ENCODE measurements at regions not wholly inside any gene's neighbourhood (a gene's known extent, or its start where the extent isn't known, plus 50 kb on each side); places are given as distances from the start of the nearest gene placed in this dataset.

GRCh38 chr14:104443391-104444158 is 136.0 kb upstream of the C14orf180 start:
- DNase-seq: no peak

- no peak for DNase-seq
These were observed 135.2 kb upstream of the C14orf180 start for GRCh38 chr14:104444159-104445030.

DNA sequence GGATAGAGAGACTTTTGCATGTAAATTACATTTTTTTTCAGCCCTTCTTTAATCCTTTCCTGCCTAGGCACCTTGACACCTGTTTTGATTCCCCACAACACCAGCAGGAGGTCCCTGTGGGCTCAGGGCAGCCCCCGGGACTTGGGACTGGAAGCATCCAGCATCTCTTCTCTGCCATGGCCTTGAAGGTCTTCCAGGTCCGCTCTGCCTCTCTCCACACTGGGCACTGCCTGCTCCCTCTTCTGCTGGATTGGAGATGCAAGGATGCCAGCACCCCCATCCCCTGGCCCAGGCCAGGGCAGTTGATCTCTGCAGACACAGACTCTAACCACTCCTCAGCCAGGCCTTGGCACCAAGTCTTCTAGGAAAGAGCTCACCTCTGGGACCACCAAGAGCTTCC is 134.5 kb upstream of the C14orf180 start:
- DNase-seq: no peak

GRCh38 chr14:104445832-104446381 is 133.7 kb upstream of the C14orf180 start:
- no peak for DNase-seq

DNA sequence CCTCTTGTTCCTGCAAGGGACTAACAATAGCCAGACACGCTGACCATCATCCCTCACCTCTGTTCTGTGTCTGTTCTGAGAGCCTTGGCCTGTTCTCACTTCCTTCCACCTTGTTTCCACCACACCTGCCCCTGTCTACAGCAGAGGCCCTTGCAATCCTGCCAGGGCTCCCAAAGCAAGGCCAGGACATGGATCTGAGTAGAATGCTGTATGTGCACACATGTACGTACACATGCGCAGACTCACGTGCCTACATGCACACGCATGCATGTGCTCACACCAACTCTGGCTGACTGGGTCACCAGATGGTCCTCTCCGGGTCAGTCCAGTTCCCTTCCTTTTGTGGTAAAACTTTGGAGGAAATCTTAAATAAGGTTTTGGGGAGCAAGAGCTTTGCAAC is 133.0 kb upstream of the C14orf180 start:
- no peak for DNase-seq

DNA sequence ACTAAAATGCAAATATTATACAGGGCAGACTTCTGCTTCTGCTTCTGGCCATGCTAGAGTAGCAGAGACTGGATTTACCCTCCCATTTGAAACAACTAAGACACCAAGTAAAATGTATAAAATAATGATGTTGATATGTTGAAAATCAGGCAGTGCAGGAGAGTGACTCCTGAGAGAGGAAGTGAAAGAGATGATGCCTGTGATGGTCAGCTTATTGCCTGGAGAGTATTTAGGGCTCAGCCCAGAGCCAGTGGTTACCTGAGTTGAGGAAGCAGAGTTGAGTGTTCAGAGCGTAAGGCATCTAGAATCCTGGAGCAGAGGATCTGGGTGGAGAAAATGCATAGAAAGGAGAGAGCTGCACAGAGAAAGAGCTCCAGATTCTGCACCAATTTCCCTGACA is 131.8 kb upstream of the C14orf180 start:
- DNase-seq: no peak

DNA sequence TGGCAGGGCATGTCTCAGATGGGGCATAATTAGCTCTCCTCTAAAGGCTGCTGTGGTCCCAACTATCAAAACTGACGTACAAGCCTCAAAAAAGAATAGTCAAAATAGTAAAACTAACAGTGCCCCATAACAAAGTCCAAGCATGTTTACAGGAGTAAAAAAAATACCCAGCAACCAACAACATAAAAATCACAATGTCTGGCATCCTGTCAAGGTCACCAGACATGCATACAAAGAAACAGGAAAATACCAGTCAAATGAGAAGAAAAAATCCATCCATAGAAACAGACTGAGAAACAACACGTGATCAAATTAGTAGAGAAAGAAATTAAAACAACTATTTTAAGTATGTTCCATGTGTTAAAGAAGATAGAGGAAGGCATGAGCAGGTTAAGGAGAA is 131.2 kb upstream of the C14orf180 start:
- DNase-seq: no peak

GRCh38 chr14:104448721-104449120 is 130.8 kb upstream of the C14orf180 start:
- DNase-seq: no peak

DNA sequence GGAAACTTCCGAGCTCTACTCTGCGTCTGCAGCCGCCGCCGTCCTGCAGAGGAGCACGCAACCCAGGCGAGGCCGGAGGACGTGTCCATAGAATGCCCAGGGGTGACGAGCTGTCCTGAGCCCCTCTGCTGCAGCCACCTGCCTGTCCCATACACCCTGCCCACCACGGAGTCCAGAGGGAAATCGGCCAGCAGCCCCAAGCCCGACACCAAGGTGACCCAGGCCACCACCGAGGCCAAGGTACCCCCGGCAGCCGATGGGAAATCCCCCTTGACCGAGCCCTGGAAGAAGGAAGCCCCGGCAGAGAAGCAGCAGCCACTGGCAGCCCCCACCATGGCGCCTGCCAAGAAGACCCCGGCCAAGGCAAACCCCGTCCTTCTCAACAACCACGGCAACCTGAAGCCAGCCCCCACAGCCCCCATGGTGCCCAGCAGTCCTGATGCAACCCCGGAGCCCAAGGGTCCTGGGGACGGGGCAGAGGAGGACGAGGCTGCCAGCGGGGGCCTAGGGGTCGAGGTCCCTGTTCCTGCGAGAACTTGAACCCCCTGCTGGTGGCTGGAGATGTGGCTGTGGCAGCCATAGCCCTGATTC is 128.7 kb upstream of the C14orf180 start:
- DNase-seq: no peak

- DNase-seq: no peak
These were observed 128.1 kb upstream of the C14orf180 start for GRCh38 chr14:104451474-104451873.

GRCh38 chr14:104458845-104459244 is 120.7 kb upstream of the C14orf180 start:
- no peak for DNase-seq

DNA sequence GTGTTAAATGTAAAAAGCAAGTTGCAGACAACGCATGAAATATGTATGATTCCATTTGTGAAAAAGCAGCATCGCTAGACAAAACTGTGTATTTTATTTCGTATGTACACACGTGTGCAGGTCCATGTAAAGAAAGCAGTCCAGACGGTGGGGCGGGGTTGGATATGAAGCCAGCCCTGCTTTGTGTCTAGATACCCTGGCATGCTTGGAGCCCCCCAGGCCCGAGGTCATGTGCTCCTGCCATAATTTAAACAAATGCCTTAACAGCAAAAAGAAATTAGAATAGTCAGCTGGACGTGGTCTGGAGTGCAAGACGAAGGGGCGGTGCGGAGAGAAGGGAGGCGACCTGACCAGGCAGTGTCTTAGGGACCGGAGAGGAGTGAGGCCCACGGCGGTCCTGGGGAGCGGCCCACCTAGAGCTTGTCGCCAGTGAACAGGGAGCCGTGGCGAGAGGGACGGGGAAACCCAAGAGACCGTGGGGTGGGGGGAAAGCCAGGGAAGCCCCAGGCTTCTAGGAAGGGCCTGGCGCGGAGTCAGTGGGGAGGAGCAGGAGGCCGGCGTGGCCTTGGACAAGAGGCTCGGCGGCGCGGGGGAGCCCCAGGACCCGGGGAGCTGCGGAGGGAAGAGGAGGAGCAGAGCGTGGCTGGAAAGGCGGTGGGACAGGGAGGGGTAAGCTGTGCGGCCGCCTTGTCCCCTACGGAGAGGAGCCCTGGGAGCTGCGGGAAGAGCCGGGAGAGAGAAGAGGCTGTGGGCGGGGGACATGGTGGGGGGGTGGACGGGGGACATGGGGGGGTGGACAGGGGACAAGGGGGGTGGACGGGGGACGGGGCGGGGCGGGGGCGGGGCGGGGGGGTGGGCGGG is 118.5 kb upstream of the C14orf180 start:
- no peak for DNase-seq

DNA sequence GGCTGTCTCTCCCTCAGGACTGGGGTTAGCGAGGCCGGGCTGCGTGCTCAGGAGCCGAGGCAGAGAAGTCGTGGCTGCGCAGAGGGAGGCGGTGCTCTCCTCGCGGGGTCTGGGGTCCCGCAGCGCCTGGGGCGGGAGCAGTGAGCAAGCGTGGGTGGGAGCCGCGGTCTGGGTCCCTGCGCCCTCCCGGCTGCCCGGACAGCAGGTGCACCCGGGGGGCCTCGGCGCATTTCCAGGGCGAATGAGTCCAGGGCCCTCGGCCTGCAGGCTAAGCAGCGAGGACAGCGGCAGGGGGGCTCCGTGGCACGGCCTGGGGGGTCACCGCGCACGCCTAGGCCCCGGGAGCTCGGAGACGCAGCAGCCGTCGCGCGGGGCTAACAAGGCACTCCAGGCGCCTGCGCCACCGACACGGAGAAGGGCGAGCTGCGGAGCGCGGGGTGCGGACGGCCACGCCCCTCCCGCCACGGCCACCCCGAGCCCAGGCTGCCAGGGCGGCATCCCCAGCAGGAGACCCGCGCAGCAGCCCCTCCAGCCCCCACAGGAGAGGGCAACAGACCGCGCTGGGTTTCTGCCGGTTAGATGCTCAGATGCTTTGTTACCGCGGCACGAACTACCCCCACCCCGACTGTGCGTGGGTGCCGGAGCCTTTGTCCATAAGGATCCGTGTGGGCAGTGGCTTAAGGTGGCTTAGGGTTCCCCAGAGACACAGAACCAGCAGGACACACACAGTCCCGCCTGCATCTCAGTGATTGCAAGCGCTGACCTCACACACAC is 117.7 kb upstream of the C14orf180 start:
- no peak for DNase-seq

DNA sequence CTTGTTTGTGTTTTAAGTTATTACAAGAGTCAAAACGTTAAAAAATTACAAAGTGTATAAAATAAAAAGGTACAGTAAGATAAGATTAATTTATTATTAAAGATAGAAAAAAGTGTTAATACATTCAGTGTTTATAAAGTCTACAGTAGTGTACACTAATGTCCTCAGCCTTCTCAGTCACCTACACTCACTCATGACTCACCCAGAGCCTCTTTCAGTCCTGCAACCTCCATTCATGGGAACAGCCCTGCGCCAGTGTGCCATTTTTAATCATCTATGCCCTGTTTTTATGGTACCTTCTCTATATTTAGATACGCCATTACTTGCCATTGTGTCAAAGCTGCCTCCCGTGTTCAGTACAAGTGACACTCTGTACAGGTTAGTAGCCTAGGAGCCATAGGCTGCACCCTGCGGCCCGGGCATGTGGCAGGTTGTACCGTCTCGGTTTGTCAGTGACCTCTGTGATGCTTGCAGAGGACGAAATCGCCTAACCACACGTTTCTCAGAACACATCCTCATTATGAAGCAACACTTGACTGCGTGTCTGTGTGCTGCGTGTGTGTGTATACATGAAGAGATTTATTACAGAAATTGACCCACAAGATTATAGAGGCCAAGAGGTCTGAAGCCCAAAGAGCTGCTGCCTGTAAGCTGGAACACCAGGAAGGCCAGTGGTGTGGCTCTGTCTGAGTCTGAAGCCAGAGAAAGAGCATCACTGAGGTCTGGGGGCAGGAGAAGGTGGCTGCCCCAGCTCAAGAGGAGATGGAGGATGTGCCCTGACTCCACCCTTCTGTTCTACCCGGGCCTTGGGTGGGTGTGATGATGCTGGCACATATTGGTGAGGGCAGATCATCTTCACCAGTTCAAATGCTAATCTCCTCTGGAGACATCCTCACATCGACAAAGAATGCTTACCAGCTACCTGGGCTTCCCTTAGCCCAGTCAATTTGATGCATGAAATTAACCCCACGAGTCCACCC is 116.6 kb upstream of the C14orf180 start:
- no peak for DNase-seq

DNA sequence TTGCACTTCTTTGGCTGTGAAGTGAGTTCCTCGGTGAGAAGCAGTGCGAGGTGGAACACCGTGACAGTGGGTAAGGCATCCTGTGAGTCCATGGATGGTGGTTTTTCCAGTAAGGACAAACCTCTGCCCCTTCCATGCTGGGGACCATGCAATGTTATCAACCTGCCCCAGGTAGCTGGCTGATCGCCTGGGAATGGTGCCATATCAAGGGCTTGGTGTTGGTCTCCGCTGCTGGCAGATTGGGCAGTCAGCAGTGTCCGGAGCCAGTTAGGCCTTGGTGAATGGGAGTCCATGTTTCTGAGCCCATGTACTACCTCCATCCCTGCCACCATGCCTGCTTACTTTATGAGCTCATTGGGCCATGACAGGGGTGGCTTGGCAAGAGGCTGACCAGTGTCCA is 114.7 kb upstream of the C14orf180 start:
- DNase-seq: no peak

GRCh38 chr14:104465482-104466390 is 113.8 kb upstream of the C14orf180 start:
- no peak for DNase-seq

- DNase-seq: no peak
These were observed 112.3 kb upstream of the C14orf180 start for GRCh38 chr14:104467236-104467635.

- no peak for DNase-seq
These were observed 111.9 kb upstream of the C14orf180 start for GRCh38 chr14:104467641-104468040.

DNA sequence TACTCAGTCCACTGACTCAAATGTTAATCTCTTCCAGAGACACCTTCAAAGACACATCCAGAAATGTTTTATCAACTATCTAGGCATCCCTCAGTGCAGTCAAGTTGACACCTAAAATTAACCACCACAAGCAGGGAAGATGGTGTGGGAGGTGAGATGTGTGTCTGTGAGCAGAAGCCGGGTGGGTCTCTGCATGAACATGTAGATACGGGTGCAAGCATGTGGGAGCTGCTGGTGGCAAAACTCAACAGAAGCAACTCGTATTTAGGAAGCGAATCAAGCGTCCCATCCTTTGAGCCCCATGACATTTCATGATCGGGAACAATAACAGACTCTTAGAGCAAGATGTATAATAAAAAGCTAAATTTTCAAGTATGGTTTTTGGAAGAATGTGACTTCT is 110.0 kb upstream of the C14orf180 start:
- DNase-seq: no peak
